MM.1S (cell line): ENCODE measurements at regions not wholly inside any gene's neighbourhood (a gene's known extent, or its start where the extent isn't known, plus 50 kb on each side); places are given as distances from the start of the nearest gene placed in this dataset.

Experiments used
- CTCF ChIP-seq: fragments of 300-600 bp; sonication (generic); IDR thresholded peaks from 2 replicates; pipeline ENCODE4 v1.5.1; 2016; ENCODE audit warnings: antibody characterized with exemption, low read length, mixed read lengths
- EZH2 ChIP-seq: fragments of 300-600 bp; sonication (generic); optimal IDR thresholded peaks from 2 replicates; pipeline ENCODE3; 2017; ENCODE audit warnings: low read depth, mild to moderate bottlenecking, antibody characterized with exemption, low read length, mixed read lengths
- EZH2phosphoT487 ChIP-seq: fragments of 300-600 bp; sonication (generic); IDR thresholded peaks from 2 replicates; pipeline ENCODE4 v1.6.1; 2018; ENCODE audit warnings: antibody characterized with exemption, low read length

GRCh38 chrX:56130436-56130835 lies 101.7 kb upstream of the KLF8 start:
- TF ChIP-seq CTCF (no peak), EZH2 (no peak), EZH2phosphoT487 (no peak)
